GM19324 (cell line): ENCODE measurements at regions not wholly inside any gene's neighbourhood (a gene's known extent, or its start where the extent isn't known, plus 50 kb on each side); places are given as distances from the start of the nearest gene placed in this dataset.
"Not testable (repeated sequence)": the region's sequence is repeated elsewhere in the genome, so short reads cannot be mapped to it uniquely, and the experiment has no call there.

Experiments
- ATAC-seq: cut with Tn5 transposase; IDR thresholded peaks from one replicate; pipeline ENCODE4 v1.9.1; 2021; ENCODE audit warnings: mild to moderate bottlenecking, moderate library complexity; ENCODE audit not compliant: unreplicated experiment, low FRiP score

GRCh38 chrX:150229481-150229880 is 133.6 kb upstream of the MAMLD1 start:
- no peak for ATAC-seq

DNA sequence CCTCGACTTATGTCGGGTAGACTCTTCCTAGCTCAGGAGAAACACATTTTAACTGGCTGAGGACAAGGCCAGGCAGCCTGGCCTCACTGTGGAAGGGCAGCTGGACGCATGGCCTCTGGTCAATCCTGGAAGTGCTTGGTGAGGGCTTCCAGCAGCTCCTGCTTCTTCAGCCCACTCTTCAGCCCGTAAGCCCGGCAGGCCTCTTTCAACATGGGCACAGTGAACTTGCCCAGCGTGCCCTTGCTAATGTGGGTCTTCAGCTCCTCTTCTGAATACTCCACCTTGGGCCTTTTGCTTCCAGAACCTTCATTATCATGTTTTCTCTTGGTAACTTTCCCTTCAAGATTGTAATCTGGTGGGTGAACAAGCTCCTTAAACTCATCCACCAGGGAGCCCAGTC is 132.2 kb upstream of the MAMLD1 start:
- ATAC-seq: not testable (repeated sequence)

GRCh38 chrX:150231368-150231767 is 131.7 kb upstream of the MAMLD1 start:
- not testable (repeated sequence) for ATAC-seq

GRCh38 chrX:150232222-150232621 is 130.9 kb upstream of the MAMLD1 start:
- not testable (repeated sequence) for ATAC-seq

DNA sequence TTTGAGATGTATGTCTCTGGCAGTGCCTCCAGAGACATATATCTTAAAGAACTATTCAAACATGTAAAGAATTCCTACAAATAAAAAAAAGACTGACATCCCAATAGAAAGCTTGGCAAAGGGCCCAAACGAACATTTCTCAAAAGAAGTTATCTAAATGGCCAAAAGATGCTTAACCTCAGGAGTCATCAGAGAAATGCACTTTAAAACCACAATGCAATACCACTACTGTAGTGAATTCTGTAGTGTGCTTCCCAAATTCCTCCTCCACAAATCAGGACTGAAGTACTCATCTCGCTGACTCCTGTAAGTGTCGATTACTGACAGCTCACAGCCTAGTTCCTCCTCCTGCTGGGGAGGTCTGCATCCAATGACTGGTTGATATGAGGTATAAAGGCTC is 129.0 kb upstream of the MAMLD1 start:
- no peak for ATAC-seq

GRCh38 chrX:150236327-150236726 is 126.8 kb upstream of the MAMLD1 start:
- ATAC-seq: no peak

DNA sequence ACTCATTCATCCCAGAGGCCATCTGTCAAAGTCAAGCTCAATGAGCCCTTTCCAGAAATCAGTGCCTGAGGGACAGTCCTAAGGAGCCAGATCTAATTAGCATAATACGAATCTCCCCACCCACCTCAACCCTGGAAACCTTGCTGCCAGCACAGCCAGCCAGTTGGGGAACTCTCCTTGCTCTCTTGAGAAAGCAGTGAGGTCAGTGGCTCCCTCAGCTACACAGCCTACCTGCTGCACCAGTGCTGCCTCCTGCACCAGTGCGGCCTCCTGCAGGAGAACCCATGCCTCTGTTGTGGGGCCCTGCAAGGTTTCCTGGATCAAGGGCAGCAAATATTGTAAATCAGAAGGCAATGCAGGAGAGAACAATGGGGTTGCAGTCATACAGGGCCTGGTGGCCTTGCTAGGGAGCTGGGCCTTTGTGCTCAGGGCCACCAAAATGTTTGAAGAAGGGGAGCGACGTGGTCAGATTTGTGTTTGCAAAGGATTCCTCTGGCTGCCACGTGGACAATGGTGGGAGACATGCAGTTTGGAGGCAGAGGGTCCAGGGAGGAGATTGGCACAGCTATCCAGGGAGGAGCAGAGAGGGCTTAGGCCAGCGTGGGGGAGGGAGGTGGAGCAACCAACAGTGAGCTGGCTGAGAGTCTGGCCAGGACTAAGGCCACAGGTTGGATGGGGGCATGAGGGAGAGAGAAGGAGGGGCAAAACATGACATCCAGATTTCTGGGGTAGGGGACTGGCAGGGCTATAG is 124.3 kb upstream of the MAMLD1 start:
- no peak for ATAC-seq

DNA sequence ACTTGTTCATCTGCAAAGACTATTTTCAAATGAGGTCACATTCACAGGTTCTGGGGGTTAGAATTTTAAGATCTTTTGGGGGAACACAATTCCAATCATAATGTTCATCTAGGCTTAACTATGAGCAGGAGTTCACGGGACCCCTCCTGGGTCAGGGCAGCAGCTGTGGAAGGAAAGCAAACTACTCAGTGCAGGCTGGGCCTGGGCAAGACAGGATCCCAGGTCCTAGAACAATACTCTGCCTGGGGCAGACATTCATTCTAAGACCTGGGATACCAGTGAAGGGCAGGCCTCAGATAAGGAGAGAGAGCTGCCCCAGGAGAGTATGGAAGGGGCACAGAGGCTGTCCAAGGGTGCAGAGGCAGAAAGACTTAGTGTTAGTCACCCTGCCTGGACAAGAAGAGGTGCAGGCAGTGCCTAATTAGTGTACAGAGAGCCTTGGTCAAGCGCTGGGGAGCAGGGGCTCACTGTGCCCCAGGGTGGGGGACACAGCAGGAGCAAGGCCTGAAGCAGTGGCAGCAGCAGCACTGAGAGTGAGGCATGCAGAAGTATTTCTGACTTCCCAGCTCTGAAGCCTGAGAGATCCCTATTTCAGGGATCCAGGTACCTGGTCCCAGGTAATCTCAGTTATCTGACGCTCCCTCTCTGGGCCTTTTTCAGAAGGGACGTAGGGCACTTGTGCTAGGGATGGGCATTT is 123.0 kb upstream of the MAMLD1 start:
- no peak for ATAC-seq

GRCh38 chrX:150240643-150240970 is 122.5 kb upstream of the MAMLD1 start:
- ATAC-seq: no peak

- ATAC-seq: no peak
Measured at GRCh38 chrX:150253959-150254620, 109.0 kb upstream of the MAMLD1 start.

DNA sequence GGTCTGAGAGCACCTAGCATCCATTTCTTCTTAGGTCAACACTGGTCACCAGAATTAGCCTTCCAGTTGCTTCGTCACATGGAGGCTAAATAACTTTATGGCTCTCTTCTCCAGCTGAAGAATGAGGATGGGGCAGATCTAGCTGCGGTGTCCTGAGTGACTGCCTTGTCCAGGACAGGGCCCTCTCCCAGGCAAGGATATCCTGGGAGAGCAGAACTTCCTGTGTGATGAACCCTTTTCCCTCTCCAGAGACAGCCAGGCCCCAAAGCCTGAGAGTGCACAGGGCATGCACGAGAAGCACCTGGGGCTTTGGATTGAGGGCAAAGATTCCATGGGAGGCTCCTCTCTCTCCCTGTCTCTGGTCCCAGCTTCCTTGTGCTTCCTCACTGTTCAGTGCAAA is 108.2 kb upstream of the MAMLD1 start:
- no peak for ATAC-seq

- ATAC-seq: no peak
Measured at GRCh38 chrX:150255441-150256296, 107.4 kb upstream of the MAMLD1 start.

DNA sequence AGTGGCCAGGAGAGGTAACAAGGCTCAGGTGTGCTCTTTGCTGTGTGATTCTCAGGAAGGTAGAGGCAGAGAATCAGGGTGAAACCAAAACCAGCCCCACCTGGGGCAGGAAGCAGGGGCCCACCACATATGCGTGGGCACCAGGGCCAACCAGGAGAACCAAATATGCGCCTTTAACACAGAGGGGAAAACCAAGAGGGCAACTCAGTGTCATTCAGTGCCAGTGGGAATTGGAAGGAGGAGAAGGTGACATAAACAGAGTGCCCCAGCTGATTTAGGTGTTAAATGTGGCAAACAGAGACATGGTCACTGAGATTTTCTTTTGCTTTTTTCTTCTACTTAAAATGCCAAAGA is 106.8 kb upstream of the MAMLD1 start:
- ATAC-seq: no peak

GRCh38 chrX:150257353-150258175 is 105.6 kb upstream of the MAMLD1 start:
- ATAC-seq: no peak

DNA sequence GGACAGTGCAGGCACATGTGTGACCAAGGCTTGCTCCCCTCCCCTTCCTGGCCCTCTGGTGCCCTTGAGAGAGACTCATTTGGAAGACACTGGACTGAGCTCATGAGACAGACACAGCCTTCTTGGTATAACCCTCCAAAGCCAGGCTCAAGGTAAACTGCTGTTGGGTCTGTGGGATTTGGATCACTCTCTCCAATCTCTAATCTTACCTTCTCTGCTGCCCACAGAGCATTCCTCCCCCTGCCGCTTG is 105.0 kb upstream of the MAMLD1 start:
- ATAC-seq: no peak

DNA sequence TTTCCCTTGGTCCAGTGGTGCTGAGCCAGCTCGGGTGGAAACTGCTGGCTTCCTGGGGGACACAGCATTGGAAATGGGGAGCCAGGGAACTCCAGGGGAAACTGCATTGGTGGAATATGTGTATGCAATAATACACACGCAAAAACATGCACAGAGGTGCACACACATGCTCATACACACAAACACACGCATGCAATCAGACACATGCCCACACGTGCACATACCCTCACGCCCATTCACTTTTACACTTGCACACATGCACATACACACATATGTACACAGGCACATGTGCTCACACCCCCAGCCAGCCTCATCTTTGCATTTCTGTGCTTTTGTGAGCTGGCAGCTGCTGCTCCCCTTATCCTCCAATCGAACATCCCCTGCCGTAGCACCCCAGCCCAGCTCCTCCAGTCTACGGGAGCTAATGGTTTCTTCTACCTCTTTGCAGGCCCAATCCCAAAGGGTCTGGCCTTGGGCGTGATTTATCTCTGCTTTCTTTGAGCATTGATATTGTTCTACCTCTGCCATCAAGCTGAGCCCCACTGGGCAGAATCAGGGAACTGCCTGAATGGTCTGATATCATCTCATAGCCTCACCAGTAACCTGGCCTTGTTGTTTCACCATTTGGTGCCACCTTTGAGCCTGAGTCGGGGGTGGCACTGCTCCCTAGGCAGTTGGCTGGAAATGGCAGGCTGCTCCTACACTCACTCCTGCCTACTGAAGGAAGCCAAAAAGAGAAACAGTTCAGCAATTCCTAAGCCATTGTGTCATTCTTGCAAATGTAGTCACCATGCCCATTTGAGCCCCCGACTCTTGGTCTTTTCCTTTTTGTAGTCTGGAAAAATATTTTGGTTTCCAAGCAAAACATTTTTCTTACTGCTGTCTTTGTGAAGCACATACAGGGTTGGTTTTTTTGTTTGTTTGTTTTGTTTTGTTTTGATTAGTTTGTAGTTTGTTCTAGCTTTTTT is 104.4 kb upstream of the MAMLD1 start:
- no peak for ATAC-seq

DNA sequence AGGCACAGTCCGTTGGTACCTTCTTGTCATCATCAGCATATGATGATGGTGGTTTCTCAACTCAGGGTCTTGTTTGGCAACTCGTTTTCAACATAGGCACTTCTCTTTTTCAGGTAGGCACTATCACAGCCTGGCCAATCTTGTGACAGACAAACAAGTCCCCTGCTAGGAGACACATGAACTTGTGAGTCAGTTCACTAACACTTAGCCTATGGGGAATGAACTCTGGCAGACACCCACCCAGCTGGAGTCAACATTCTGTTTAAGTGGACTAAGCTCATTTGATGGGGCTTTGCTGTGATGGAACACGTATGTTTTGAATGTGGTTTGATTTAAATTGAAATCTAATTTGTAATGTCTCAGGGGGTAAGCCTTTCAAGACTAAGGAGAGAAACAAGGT is 100.7 kb upstream of the MAMLD1 start:
- no peak for ATAC-seq

DNA sequence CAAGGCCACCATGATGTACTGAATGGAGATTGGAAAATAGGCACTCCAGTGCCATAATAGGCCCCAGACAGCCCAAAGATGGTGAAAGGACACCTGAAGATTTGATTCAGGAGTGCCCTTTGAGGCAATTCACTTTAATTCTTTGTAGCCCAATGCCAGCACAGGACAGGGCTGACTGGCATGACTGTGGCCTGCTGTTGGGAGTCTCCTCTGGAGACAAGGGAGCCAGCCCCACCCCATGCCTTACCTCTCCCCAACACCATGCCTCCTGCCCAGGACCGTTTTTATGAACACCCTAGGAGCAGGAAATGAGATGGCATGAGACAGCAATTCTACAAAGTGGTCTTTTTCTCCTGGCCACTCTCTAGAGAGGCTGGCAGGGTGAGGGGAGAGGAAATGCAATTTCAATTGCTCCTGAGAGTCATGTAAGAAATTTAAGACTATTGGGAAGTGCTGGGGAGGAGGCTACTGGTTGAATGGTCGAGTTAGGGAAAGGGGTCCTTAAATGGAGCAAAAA is 94.2 kb upstream of the MAMLD1 start:
- ATAC-seq: no peak

DNA sequence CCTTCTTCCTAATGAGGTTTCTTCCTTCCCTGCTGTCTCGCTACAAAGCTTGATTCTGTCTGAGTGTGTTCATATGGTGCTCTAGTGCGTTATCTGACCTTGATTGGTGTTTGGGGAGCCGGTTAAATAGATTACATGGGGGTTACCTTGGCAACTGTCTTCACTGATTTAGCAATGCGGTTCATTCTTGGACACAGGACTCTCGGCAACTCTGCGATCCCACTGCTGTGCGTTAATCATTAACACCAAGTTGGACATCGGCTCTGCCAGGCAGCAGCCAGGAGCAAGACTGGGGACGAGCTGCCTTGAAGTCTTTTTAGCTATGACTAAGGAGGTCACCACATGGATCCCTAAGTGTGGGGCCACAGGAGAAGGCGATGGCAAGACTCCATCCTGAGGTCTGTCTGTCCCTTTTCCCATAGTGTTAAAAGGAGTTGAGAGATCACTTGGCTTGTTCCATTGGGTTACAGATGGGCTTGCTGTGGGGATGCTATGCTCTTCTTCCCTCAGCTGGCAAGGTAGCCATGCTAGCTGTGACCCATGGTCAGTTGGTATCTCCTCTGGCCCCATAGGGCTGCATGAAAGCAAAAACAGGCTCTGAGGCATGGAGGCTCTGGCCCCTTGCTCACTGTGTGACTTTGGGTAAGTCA is 93.4 kb upstream of the MAMLD1 start:
- ATAC-seq: no peak
